HCT116 (cell line): ENCODE measurements at regions not wholly inside any gene's neighbourhood (a gene's known extent, or its start where the extent isn't known, plus 50 kb on each side); places are given as distances from the start of the nearest gene placed in this dataset.

ENCODE experiments used
- ATF3 ChIP-seq: IDR thresholded peaks from 2 replicates; pipeline ENCODE4 v1.6.1; 2012
- CTCF ChIP-seq, 3 experiments: fragments of 200-600 bp in 1 of 3; sonication (generic) in 1 of 3; IDR thresholded peaks in 2 of 3; conservative IDR thresholded peaks in 1 of 3; 2 replicates each; pipeline ENCODE4 v1.5.1; 2012 to 2017; ENCODE audit warnings: low read depth in 2 of 3, low read length in 2 of 3, antibody characterized with exemption in 1 of 3, borderline replicate concordance in 1 of 3, control low read depth in 1 of 3, mild to moderate bottlenecking in 1 of 3, mixed read lengths in 1 of 3, mixed run types in 1 of 3, moderate library complexity in 1 of 3; ENCODE audit not compliant: insufficient read depth in 1 of 3
- EZH2 ChIP-seq: fragments of 200-600 bp; sonication (generic); IDR thresholded peaks from 2 replicates; pipeline ENCODE4 v1.6.1; 2017; ENCODE audit warnings: antibody characterized with exemption, mixed run types
- JUND ChIP-seq: IDR thresholded peaks from 2 replicates; pipeline ENCODE4 v1.6.1; 2012
- POLR2A ChIP-seq: IDR thresholded peaks from 2 replicates; pipeline ENCODE4 v1.7.0; 2011; ENCODE audit warnings: borderline replicate concordance; ENCODE audit not compliant: insufficient read depth, insufficient read length; ENCODE audit errors: extremely low read depth
- TCF7L2 ChIP-seq: IDR thresholded peaks from 2 replicates; pipeline ENCODE4 v1.7.0; 2011; ENCODE audit warnings: borderline replicate concordance, inconsistent platforms; ENCODE audit not compliant: insufficient read depth, insufficient read length; ENCODE audit errors: extremely low read depth

GRCh38 chr14:98167705-98168104 lies 1104.3 kb downstream of the BCL11B start:
- TF ChIP-seq CTCF (IDR thresholded peaks at IDR 0.05 in 2 of 3, conservative IDR thresholded peaks at IDR 0.05 in 1 of 3; ENCODE audit: borderline replicate concordance in 1 of 3, insufficient read depth in 1 of 3, low read depth in 2 of 3, low read length in 2 of 3) (no peak), EZH2 (no peak), ATF3 (no peak), POLR2A (no peak), JUND (no peak), TCF7L2 (no peak)
